K562 (cell line): ENCODE measurements at regions not wholly inside any gene's neighbourhood (a gene's known extent, or its start where the extent isn't known, plus 50 kb on each side); places are given as distances from the start of the nearest gene placed in this dataset.

ENCODE experiments used
- ATAC-seq: fragments of 200-7000 bp; cut with Tn5 transposase; 3 replicates; pipeline ENCODE4 v1.9.1; 2020; ENCODE audit warnings: moderate library complexity
- BruUV-seq: library from RNA; stranded (reverse); fragments of 400-500 nt; replicated peaks from 2 replicates; lab custom pipeline; 2021; lab: Mats Ljungman, UMichigan
- CTCF ChIA-PET: fragments of 300-600 bp; formaldehyde crosslinking; extraction: SDS; loops from one replicate; lab custom pipeline; 2021; ENCODE audit warnings: low intra/inter-chr PET ratio; lab: Yijun Ruan, JAX
- POLR2A ChIA-PET: fragments of 300-600, 350-650 bp; sonication (Branson Sonifier 250); formaldehyde crosslinking; extraction: SDS; loops from one replicate; lab custom pipeline; 2021; ENCODE audit warnings: antibody characterized with exemption, inconsistent platforms; lab: Yijun Ruan, JAX
- DNase-seq, 4 experiments: peaks; one replicate each; pipeline versions ENCODE4 v3.0.0 to v3.0.0-alpha.2; 2011 to 2018; ENCODE audit warnings: low spot score in 3 of 4, mixed read lengths in 3 of 4; ENCODE audit errors: extremely low read depth in 1 of 4
- FAIRE-seq: peaks from 2 replicates; lab custom pipeline; 2011; peaks lifted over from hg19 to GRCh38; lab: Jason Lieb, UNC
- H2AFZ ChIP-seq: 2 replicates; pipeline ENCODE4 v1.6.0; 2011; ENCODE audit warnings: low read depth, low read length, control low read depth, inconsistent platforms
- H3K27ac ChIP-seq: fragments of 200-600 bp; 3 replicates; pipeline ENCODE4 v1.8.0; 2011; ENCODE audit warnings: low read depth, mild to moderate bottlenecking, control low read depth, inconsistent platforms, low read length, moderate library complexity, mixed read lengths; ENCODE audit errors: extremely low read depth
- H3K27me3 ChIP-seq, 2 experiments: fragments of 300-600 bp in 1 of 2; 2 replicates in 1 of 2; 3 replicates in 1 of 2; pipeline versions ENCODE4 v1.6.0 to v1.8.0; 2011; ENCODE audit warnings: inconsistent platforms in 2 of 2, low read length in 2 of 2, mild to moderate bottlenecking in 1 of 2, mixed read lengths in 1 of 2, moderate library complexity in 1 of 2; ENCODE audit not compliant: control insufficient read depth in 2 of 2, insufficient read depth in 2 of 2
- H3K36me3 ChIP-seq: fragments of 300-600 bp; 3 replicates; pipeline ENCODE4 v1.8.0; 2011; ENCODE audit warnings: mild to moderate bottlenecking, low read length, inconsistent platforms; ENCODE audit not compliant: control insufficient read depth, insufficient read depth
- H3K4me1 ChIP-seq, 2 experiments: fragments of 200-600 bp in 1 of 2; replicated peaks in 1 of 2; 2 replicates in 1 of 2; 3 replicates in 1 of 2; pipeline versions ENCODE4 v1.5.1 to v1.8.0; 2011; ENCODE audit warnings: inconsistent platforms in 2 of 2, low read length in 2 of 2, mild to moderate bottlenecking in 1 of 2, mixed read lengths in 1 of 2, moderate library complexity in 1 of 2; ENCODE audit not compliant: control insufficient read depth in 2 of 2, insufficient read depth in 2 of 2
- H3K4me2 ChIP-seq: 2 replicates; pipeline ENCODE4 v1.6.1; 2011; ENCODE audit warnings: low read length, control low read depth, inconsistent platforms, mixed read lengths; ENCODE audit not compliant: insufficient read depth
- H3K4me3 ChIP-seq: fragments of 200-600 bp; sonication (generic), shearing (Covaris generic); 2 replicates; pipeline ENCODE4 v1.5.1; 2016; ENCODE audit warnings: control low read depth, inconsistent platforms
- H3K79me2 ChIP-seq: fragments of 200-600 bp; 3 replicates; pipeline ENCODE4 v1.8.0; 2011; ENCODE audit warnings: low read length, inconsistent platforms; ENCODE audit not compliant: control insufficient read depth, insufficient read depth
- H3K9ac ChIP-seq, 2 experiments: 2 replicates each; pipeline versions ENCODE4 v1.6.0 to v1.6.1; 2011; ENCODE audit warnings: low read depth in 2 of 2, low read length in 2 of 2, control low read depth in 1 of 2, inconsistent platforms in 1 of 2, mild to moderate bottlenecking in 1 of 2, mixed read lengths in 1 of 2; ENCODE audit not compliant: insufficient read depth in 1 of 2
- H3K9me1 ChIP-seq: one replicate; pipeline ENCODE4 v1.6.0; 2011; ENCODE audit warnings: inconsistent platforms, mild to moderate bottlenecking, low read length, moderate library complexity; ENCODE audit not compliant: control insufficient read depth, insufficient read depth
- H3K9me3 ChIP-seq: replicated peaks from 2 replicates; pipeline ENCODE4 v1.5.1; 2011; ENCODE audit warnings: low read depth, low read length, inconsistent platforms; ENCODE audit not compliant: control insufficient read depth, insufficient read depth
- H4K20me1 ChIP-seq: replicated peaks from 2 replicates; pipeline ENCODE4 v1.6.1; 2011; ENCODE audit warnings: low read length, inconsistent platforms, mixed read lengths; ENCODE audit not compliant: control insufficient read depth, insufficient read depth
- CBX1 ChIP-seq: sonication (generic); IDR thresholded peaks from 2 replicates; pipeline ENCODE4 v1.6.1; 2016; ENCODE audit warnings: antibody characterized with exemption, low read depth, mild to moderate bottlenecking
- DDX20 ChIP-seq: fragments of 450-650 bp; IDR thresholded peaks from 2 replicates; pipeline ENCODE4 v1.6.1; 2016; ENCODE audit warnings: missing genetic modification characterization, low read depth, mild to moderate bottlenecking, missing compliant biosample characterization, moderate library complexity
- HLTF ChIP-seq: fragments of 450-650 bp; IDR thresholded peaks from 2 replicates; pipeline ENCODE4 v1.6.1; 2016
- HNRNPLL ChIP-seq: fragments of 200-400 bp; formaldehyde crosslinking; IDR thresholded peaks from 2 replicates; pipeline ENCODE4 v1.6.1; 2017; ENCODE audit warnings: low read length, low read depth, mild to moderate bottlenecking; ENCODE audit not compliant: poor library complexity, severe bottlenecking
- KLF16 ChIP-seq: IDR thresholded peaks from 2 replicates; pipeline ENCODE4 v1.6.1; 2016; ENCODE audit warnings: antibody characterized with exemption
- RBM17 ChIP-seq: fragments of 200-400 bp; formaldehyde crosslinking; IDR thresholded peaks from 2 replicates; pipeline ENCODE4 v1.6.1; 2017; ENCODE audit warnings: low read depth, mild to moderate bottlenecking, low read length, borderline replicate concordance
- SAFB2 ChIP-seq: fragments of 200-400 bp; formaldehyde crosslinking; IDR thresholded peaks from 2 replicates; pipeline ENCODE4 v1.6.1; 2018; ENCODE audit warnings: borderline replicate concordance, low read length, low read depth, moderate library complexity; ENCODE audit not compliant: severe bottlenecking
- TFAM ChIP-seq: fragments of 250-450 bp; sonication (Bioruptor Pico); conservative IDR thresholded peaks from 2 replicates; pipeline ENCODE4 v1.5.0; 2021; ENCODE audit warnings: mild to moderate bottlenecking, moderate library complexity
- ZNF23 ChIP-seq: fragments of 250-450 bp; sonication (Bioruptor Pico); IDR thresholded peaks from 2 replicates; pipeline ENCODE4 v1.4.0; 2020; ENCODE audit warnings: mild to moderate bottlenecking
- WGBS: fragments of 100-300 bp; shearing (Covaris generic); methylation state at CpG from one replicate; pipeline ENCODE4 v1.1.6; 2016; ENCODE audit warnings: low coverage, mixed read lengths; ENCODE audit not compliant: insufficient coverage; ENCODE audit errors: missing lambda C conversion rate; 5-methylcytosine and 5-hydroxymethylcytosine counted together
- in situ Hi-C: fragments of 300-500 bp; cut with MboI; formaldehyde crosslinking; loops from 4 replicates; pipeline ENCODE4 v1.15.0; 2018; ENCODE audit warnings: inconsistent platforms, mixed read lengths
- intact Hi-C: fragments of 100-400 bp; cut with micrococcal nuclease; formaldehyde crosslinking; loops from 2 replicates; pipeline ENCODE4 v1.14.2; 2022
- TF ChIP-seq, protein P1 (sequence below): IDR thresholded peaks from 2 replicates; pipeline ENCODE4 v1.6.1; 2016; ENCODE audit warnings: missing genetic modification characterization, missing compliant biosample characterization
- TF ChIP-seq, protein P2 (sequence below): fragments of 250-450 bp; sonication (Bioruptor Pico); IDR thresholded peaks from 2 replicates; pipeline ENCODE4 v1.4.0; 2020; ENCODE audit warnings: mild to moderate bottlenecking

DNA sequence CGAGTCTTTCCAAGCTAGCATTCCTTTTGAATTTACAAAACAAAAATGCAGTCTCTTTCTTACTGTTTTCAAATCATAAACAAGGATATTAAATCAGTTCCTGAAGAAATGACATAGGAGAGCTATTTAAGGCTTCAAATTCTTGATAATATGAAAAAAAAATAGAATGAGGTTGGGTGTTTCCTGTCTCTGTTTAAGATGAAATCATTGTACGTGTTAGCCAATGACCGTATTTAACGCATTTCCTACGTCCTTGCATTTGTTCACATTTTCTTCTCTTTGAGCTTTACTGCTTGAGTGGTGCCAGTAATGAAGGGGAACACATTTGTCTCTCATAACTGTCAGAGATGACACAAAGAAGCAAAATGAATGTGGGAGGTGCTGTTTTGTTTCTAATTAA is 821.3 kb downstream of the DIAPH3 start (continued):
- TF ChIP-seq, protein P1, sequence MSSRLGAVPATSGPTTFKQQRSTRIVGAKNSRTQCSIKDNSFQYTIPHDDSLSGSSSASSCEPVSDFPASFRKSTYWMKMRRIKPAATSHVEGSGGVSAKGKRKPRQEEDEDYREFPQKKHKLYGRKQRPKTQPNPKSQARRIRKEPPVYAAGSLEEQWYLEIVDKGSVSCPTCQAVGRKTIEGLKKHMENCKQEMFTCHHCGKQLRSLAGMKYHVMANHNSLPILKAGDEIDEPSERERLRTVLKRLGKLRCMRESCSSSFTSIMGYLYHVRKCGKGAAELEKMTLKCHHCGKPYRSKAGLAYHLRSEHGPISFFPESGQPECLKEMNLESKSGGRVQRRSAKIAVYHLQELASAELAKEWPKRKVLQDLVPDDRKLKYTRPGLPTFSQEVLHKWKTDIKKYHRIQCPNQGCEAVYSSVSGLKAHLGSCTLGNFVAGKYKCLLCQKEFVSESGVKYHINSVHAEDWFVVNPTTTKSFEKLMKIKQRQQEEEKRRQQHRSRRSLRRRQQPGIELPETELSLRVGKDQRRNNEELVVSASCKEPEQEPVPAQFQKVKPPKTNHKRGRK (tag), result no peak
- TF ChIP-seq RBM17, result no peak
- TF ChIP-seq KLF16, result no peak
- no peak for TF ChIP-seq HLTF
- TF ChIP-seq HNRNPLL, result no peak
- TF ChIP-seq SAFB2, result no peak

- no TSS peak for BruUV-seq
- intact Hi-C loops, result no loop called here
- Histone ChIP-seq H3K36me3 (no peaks in the 10 kb centered on the region), H3K27ac (no peak overlapping the region), H3K4me1 (no peaks in the 10 kb centered on the region), H3K4me2 (no peak overlapping the region), H2AFZ (no peak overlapping the region), H4K20me1 (no peaks in the 10 kb centered on the region), H3K27me3 (no peaks in the 10 kb centered on the region; a peak in 1 of 5 replicates), H3K79me2 (no peaks in the 10 kb centered on the region), H3K9ac (no peak overlapping the region), H3K9me3 (no peaks in the 10 kb centered on the region), H3K4me3 (no peak overlapping the region), H3K9me1 (no peaks in the 10 kb centered on the region)
- in situ Hi-C loops, result no loop called here
- DNase-seq, result no peak
- ATAC-seq, result no peak
- ChIA-PET POLR2A (no interaction called here), CTCF (no interaction called here)
- TF ChIP-seq DDX20 (tag), result no peak
- no peak for TF ChIP-seq ZNF23 (CRISPR knock-in tag)
- TF ChIP-seq, protein P2, sequence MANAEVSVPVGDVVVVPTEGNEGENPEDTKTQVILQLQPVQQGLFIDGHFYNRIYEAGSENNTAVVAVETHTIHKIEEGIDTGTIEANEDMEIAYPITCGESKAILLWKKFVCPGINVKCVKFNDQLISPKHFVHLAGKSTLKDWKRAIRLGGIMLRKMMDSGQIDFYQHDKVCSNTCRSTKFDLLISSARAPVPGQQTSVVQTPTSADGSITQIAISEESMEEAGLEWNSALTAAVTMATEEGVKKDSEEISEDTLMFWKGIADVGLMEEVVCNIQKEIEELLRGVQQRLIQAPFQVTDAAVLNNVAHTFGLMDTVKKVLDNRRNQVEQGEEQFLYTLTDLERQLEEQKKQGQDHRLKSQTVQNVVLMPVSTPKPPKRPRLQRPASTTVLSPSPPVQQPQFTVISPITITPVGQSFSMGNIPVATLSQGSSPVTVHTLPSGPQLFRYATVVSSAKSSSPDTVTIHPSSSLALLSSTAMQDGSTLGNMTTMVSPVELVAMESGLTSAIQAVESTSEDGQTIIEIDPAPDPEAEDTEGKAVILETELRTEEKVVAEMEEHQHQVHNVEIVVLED (CRISPR knock-in tag), result no peak
- no peak for TF ChIP-seq CBX1
- no peak for TF ChIP-seq RBM17
- TF ChIP-seq TFAM (CRISPR knock-in tag), result no peak
- WGBS, result 6% methylated on average over 3 of the region's 3 CpGs
- no peak for FAIRE-seq
Observed at GRCh38 chr13:59343132-59343531, 820.6 kb downstream of the DIAPH3 start.
